ENCODE measurements at regions not wholly inside any gene's neighbourhood (a gene's known extent, or its start where the extent isn't known, plus 50 kb on each side); places are given as distances from the start of the nearest gene placed in this dataset.

- no peak for DNase-seq
Measured at GRCh38 chr2:122445003-122445402, 689.6 kb downstream of the TSN start.

- DNase-seq: no peak
Measured at GRCh38 chr2:122446761-122447160, 691.3 kb downstream of the TSN start.

DNA sequence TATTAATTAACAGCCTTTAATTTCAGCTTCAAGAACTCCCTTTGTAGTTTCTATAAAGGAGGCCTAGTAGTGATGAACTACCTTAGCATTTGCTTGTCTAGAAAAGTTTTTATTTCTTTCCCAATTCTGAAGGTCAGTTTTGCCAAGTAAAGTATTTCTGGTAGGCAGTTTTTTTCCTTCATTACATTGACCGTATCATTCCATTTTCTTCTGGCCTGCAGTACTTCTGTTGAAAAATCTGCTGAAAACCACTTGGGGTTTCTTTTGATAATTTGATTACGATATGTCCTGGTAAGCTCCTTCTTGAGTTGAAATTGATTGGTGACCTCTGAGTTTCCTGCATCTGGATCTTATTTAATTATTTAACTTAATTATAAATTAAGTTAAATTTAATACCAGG lies 691.8 kb downstream of the TSN start:
- DNase-seq: no peak

DNA sequence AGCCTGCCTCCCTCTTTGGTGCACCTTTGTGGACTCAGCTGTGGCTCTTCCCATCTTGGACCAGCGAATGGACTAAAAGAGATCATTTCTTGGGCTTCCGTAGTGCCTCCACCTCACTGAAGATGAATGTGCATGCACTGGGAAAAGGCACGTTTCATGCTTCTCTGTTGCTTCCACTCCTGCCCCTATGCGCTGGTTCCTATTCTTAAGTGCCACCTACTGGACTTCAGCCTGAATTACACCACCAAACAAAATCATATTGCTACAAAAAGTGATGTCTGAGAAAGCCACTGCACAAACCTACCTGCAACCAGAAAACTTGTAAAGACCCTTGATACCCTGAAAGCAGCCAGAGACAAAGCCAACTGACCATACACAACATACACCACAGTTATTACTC lies 695.6 kb downstream of the TSN start:
- no peak for DNase-seq

DNA sequence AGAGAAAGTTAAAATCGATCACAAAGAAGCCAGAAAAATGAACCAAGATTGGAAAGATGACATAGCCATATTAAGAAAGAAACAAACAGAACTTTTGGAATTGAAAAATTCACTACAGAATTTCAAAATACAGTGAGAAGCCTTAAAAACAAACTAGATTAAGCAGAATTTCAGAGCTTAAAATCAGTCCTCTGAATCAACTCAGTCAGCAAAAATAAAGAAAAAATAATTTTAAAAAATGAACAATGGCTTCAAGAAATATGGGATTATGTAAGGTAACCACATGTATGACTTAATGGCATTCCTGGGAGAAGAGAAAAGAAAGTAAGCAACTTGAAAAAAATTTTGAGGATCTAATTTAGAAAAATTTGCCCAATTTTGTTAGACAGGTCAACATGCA lies 696.2 kb downstream of the TSN start:
- DNase-seq: no peak

DNA sequence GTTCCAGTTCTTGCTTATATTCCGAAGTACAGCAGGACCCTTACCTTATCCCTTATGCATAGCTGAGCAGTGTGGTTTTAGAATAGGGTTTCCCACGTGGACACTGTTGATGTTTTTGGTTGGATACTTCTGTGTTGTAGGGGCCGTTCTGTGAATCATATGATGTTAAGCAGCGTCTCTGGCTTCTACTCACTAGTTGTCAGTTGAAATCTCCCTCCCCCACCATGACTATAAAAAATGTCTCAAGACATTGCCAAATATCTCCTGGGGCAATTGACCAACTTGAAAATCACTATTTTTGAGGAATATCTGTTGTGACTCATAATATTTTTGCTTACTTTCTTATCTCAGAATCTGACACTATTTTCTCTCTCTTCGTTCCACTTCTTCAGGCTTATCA lies 713.7 kb downstream of the TSN start:
- DNase-seq: no peak

- DNase-seq: no peak
Measured at GRCh38 chr2:122471753-122472152, 716.3 kb downstream of the TSN start.

- no peak for DNase-seq
Measured at GRCh38 chr2:122478117-122478516, 722.7 kb downstream of the TSN start.

DNA sequence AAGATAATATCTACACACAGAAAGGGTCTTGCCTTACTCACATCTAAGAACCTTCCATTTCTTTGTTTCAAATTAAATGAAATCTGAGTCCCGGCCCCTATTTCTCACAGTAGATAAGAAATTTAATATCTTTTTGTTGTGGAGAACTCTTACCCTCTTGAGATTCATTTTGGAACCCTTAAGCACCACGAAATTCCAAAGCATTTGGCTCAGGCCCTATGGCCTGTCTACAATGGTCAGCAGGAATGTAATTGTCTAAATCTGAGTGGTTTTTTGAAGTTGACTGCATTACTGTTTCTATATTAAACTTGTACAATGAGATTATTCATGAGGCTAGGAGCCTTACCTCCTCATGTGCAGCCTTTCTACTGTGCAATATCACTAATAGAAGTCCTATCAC lies 723.3 kb downstream of the TSN start:
- no peak for DNase-seq

GRCh38 chr2:122480501-122481243 lies 725.2 kb downstream of the TSN start:
- DNase-seq: no peak

DNA sequence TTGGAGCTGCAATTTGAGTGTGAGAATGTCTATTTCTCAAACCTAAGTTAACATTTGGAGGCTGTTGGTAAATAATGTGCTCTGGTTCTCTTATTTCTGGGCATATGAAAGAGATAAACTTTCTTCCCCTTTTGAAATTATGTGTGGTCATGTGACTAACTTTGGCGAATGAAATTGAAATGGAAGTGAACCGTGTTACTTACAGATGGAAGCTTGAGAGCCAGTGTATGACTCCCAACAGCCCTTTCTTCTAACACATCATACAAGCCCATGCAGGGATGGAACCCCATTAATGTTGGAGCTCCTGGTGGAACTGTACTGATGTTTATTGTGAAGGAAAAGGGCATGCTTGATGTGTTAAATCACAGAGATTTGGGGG lies 725.8 kb downstream of the TSN start:
- DNase-seq: no peak

- no peak for DNase-seq
Measured at GRCh38 chr2:122481717-122482116, 726.3 kb downstream of the TSN start.

DNA sequence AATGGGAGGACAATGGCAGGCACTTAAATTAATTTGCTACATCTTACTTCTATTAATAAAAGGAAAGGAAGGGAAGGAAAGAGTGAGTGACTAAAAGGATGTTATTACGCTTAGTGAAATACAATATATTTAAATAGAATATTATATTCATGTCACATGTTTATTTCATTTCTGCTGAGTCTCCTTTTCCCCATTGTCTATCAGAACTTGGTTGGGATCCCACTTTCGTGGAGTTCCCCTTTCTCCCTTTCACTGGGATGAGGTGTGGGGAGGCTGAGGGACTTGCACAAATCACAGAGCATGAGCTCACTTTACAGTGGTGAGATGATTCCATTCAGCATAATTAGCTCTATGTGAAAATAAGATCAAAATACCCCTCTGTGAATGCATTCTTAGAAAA lies 730.6 kb downstream of the TSN start:
- no peak for DNase-seq

- no peak for DNase-seq
Measured at GRCh38 chr2:122486705-122487415, 731.4 kb downstream of the TSN start.

DNA sequence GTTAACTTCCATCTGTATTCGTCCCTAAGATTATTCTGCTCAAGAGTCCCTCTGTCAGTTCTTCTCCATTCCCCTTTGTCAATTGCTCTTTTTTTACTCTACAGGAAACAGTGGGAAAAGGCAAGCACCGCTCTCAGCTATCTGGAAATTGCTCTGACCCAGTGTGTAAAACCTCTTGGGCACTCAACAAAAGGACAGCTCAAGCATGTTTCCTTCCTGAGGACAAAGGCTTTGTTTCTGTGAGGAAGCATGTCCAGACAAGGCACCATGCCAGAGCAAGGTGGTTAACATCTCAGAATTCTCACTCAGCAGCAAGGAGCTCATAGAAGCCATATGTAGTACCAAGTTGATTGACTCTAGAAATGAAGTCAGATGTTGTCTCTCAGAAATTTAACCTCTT lies 735.6 kb downstream of the TSN start:
- no peak for DNase-seq

DNA sequence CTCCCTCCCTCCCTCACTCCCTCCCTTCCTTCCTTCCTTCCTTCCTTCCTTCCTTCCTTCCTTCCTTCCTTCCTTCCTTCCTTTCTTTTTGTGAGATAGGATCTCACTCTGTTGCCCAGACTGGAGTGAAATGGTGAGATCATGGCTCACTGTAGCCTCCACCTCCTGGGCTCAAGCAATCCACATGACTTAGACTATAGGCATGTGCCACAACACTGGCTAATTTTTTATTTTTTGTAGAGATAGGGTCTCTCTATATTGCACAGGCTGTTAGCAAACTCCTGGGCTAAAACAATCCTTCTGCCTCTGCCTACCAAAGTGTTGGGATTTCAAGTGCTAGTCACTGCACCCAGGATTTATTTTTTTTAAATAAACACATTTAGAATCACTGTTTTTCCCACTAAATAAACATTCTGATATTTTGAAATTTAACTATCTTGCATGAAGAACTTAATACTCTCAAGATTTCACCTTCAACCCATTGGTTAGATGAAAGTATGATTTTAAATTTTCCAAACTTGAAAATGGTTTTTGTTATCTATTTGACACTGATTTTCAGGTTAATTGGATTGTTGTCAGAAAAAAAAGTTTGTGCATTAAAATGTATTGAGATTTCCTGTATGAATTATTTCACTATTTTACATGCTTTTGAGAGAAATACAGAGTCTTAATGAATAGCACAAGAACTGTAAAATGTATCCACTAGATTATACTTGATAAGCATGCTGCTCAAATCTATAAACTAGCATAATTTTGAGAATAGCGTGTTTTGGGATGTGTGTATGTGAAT lies 745.1 kb downstream of the TSN start:
- DNase-seq: no peak

DNA sequence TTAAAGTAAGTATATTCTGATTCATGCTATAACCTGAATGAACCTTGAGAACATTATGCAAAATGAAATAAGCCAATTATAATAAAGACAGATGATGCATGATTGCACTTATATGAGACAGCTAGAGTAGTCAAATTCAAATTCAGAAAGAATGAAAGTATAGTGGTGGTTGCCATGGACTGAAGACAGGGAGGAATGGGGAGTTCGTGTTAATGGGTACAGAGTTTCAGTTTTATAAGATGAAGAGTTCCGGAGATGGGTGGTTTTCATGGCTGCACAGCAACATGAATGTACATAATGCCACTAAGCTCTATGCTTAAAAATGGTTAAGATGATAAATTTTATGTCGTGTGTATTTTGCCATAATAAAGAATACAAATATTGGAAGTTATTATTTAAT lies 751.2 kb downstream of the TSN start:
- no peak for DNase-seq

GRCh38 chr2:122507261-122507660 lies 751.8 kb downstream of the TSN start:
- DNase-seq: no peak

DNA sequence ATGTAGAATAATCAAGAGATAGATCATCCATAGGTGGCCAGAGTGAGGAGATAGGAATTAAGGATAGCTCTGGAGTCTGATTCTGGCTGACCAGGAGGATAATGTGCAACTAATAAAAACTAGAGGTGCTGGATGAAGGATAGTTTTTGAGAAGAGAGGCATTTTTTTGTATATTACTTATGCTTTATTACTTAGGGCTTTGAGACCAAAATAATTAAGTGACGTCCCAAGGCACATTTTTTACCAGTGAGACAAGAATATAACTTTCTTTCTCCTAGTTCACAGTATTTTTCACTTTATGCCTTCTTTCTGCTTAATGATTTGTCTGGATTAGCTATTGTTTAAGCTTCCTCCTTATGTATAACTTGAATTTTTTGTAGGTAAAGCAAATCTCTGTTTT lies 756.6 kb downstream of the TSN start:
- no peak for DNase-seq

GRCh38 chr2:122514451-122514996 lies 759.1 kb downstream of the TSN start:
- DNase-seq: no peak

- DNase-seq: no peak
Measured at GRCh38 chr2:122515731-122516290, 760.4 kb downstream of the TSN start.

DNA sequence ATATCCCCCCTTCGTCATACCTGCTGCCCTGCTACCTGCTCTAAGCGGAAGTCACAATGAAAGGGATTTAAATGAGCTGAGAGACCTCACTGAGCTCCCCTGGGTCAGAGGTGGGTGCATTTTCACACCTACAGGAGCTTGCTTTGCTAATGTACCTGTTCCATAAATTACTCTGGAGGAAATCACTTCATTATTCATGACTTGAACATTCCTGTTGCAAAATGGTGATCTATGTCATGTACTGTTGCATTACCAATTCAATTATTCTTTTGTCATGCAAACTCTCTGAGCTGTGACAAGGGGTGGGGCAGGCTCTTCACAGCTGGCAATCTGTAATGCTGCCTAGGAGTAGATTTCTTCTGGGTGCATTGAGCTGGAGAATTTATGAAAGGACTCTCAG lies 761.3 kb downstream of the TSN start:
- DNase-seq: no peak

- no peak for DNase-seq
Measured at GRCh38 chr2:122519366-122519765, 763.9 kb downstream of the TSN start.

Measured in SIG-M5 (cell line).